ENCODE measurements at regions not wholly inside any gene's neighbourhood (a gene's known extent, or its start where the extent isn't known, plus 50 kb on each side); places are given as distances from the start of the nearest gene placed in this dataset.

GRCh38 chr4:30939684-30940083, 219.5 kb downstream of the PCDH7 start:
- no peak for TF ChIP-seq CTCF (conservative IDR thresholded peaks at IDR 0.05; ENCODE audit: low read length)
- TF ChIP-seq EZH2phosphoT487 (IDR thresholded peaks at IDR 0.05; ENCODE audit: borderline replicate concordance) = no peak

All from Loucy (cell line).